Activated naive CD4-positive, alpha-beta T cell treated with anti-CD3 and anti-CD28 coated beads, Interleukin-2, amount 10 ng/mL, durations not matched to agents 7 days and 5 days (primary cell): ENCODE measurements at regions not wholly inside any gene's neighbourhood (a gene's known extent, or its start where the extent isn't known, plus 50 kb on each side); places are given as distances from the start of the nearest gene placed in this dataset.

Source experiments
- CTCF ChIA-PET: fragments of 350-600 bp; sonication (Branson Sonifier 250); formaldehyde crosslinking; loops from one replicate; lab custom pipeline; 2021; ENCODE audit warnings: antibody characterized with exemption; lab: Charles Lee
- DNase-seq: peaks from one replicate; pipeline ENCODE4 v3.0.0-alpha.2; 2020
- H3K27ac Mint-ChIP-seq: one replicate; pipeline ENCODE4 v1.8.0; 2021; ENCODE audit warnings: mild to moderate bottlenecking, moderate library complexity, mixed read lengths
- H3K27me3 Mint-ChIP-seq: one replicate; pipeline ENCODE4 v1.8.0; 2021; ENCODE audit warnings: mild to moderate bottlenecking, mixed read lengths
- H3K36me3 Mint-ChIP-seq: one replicate; pipeline ENCODE4 v1.8.0; 2021; ENCODE audit warnings: mixed read lengths
- H3K4me1 Mint-ChIP-seq: one replicate; pipeline ENCODE4 v1.8.0; 2021; ENCODE audit warnings: mixed read lengths
- H3K4me3 Mint-ChIP-seq: one replicate; pipeline ENCODE4 v1.8.0; 2021; ENCODE audit warnings: mild to moderate bottlenecking, moderate library complexity, mixed read lengths
- H3K9me3 Mint-ChIP-seq: one replicate; pipeline ENCODE4 v1.8.0; 2021; ENCODE audit warnings: mixed read lengths

DNA sequence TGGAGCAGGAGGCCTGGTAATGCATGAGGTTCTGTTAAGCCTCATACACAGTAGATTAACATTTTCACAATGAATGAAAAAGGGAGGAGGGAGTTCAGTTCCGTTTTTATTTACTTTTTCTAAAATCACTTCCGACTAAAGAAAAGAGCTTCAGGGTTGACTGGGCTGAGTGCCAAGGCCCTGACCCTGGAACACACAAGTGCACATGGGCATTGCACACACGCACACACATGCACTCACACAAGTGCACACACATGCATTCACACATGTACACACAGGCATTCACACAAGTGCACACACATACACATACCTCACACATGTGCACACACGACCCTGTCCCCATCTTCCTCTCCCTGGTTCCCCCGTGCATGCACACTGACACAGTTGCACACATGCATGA, 303.3 kb downstream of the BRD1 start:
- Mint-ChIP-seq H3K36me3 (no peaks in the 10 kb centered on the region), H3K9me3 (peaks cover 6% of the 10 kb centered on the region), H3K27me3 (no peaks in the 10 kb centered on the region), H3K27ac (no peak overlapping the region), H3K4me3 (no peak overlapping the region), H3K4me1 (no peaks in the 10 kb centered on the region)
- CTCF ChIA-PET, result no interaction called here
- DNase-seq, result no peak

DNA sequence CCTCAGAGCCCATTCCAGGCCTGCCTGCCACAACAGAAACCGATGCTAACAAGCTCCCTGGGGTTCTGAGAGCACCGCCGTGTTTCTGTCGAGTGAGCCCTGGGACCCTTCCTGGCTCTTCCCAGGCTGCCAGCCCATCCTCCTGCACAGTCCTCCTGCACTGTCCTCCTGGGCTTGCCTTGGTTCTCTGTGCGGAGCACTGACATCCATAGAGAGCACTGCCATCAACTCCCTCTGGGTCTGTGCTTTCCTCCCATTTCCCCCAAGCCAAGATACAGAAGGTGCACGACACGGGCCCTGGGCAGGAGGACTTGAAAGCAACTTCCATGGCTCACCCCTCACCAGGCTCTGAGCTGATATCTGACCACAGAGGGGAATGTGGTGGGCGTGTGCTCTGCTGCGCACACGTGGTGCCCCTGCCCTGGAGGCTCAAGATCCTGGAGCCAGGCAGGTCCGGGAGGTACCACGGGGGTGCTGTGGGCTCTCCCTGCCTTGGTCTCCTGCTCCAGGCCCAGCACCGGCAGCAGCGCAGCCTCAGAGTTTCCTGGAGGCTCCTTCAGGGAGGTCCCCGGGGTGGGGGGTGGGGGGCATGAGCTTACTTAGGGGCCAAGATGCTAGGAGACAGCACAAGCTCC, 304.2 kb downstream of the BRD1 start:
- no peaks in the 10 kb centered on the region for H3K4me1 Mint-ChIP-seq
- CTCF ChIA-PET, result no interaction called here
- peaks cover 6% of the 10 kb centered on the region for H3K9me3 Mint-ChIP-seq

GRCh38 chr22:49522582-49523373, 304.9 kb downstream of the BRD1 start:
- H3K4me3 Mint-ChIP-seq, result no peak overlapping the region
- no peaks in the 10 kb centered on the region for H3K27me3 Mint-ChIP-seq
- no peaks in the 10 kb centered on the region for H3K36me3 Mint-ChIP-seq
- H3K9me3 Mint-ChIP-seq, result peaks cover 4% of the 10 kb centered on the region
- no peak overlapping the region for H3K27ac Mint-ChIP-seq
- no peaks in the 10 kb centered on the region for H3K4me1 Mint-ChIP-seq
- no peak for DNase-seq
- CTCF ChIA-PET, result no interaction called here

More for the DNA sequence above, 304.2 kb downstream of the BRD1 start:
- no peak for DNase-seq
- H3K27ac Mint-ChIP-seq, result no peak overlapping the region
- H3K4me3 Mint-ChIP-seq, result no peak overlapping the region
- H3K27me3 Mint-ChIP-seq, result no peaks in the 10 kb centered on the region
- H3K36me3 Mint-ChIP-seq, result no peaks in the 10 kb centered on the region

DNA sequence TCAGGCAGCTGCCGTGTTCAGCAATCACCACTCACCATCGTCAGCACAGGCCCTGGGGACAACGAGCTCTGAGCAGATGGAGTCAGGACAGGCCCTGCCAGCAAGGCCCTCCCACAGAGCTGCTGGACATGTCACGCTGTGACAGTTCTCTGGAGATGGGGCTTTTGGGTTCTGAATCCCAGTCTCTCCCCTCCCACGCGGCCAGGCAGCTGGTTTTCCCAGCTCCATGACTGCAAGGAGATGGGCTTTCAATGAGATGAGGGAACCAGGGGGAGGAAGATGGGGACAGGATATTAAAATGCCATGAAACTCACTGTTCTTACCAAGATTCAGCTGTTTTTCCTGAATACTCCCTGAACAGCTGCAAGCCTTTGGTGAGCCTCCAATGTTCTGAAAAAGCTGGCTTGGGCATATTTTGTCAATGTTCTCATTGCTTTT, 305.9 kb downstream of the BRD1 start:
- Mint-ChIP-seq H3K4me3 (no peak overlapping the region), H3K9me3 (no peaks in the 10 kb centered on the region), H3K27ac (no peak overlapping the region), H3K27me3 (no peaks in the 10 kb centered on the region), H3K36me3 (no peaks in the 10 kb centered on the region), H3K4me1 (no peaks in the 10 kb centered on the region)
- CTCF ChIA-PET, result no interaction called here
- no peak for DNase-seq

- CTCF ChIA-PET, result no interaction called here
- no peaks in the 10 kb centered on the region for H3K36me3 Mint-ChIP-seq
- no peaks in the 10 kb centered on the region for H3K27me3 Mint-ChIP-seq
- H3K27ac Mint-ChIP-seq, result no peak overlapping the region
- no peaks in the 10 kb centered on the region for H3K9me3 Mint-ChIP-seq
- no peak overlapping the region for H3K4me3 Mint-ChIP-seq
- H3K4me1 Mint-ChIP-seq, result no peaks in the 10 kb centered on the region
- DNase-seq, result no peak
These were observed 308.4 kb downstream of the BRD1 start for GRCh38 chr22:49519117-49519737.

- Mint-ChIP-seq H3K36me3 (no peaks in the 10 kb centered on the region), H3K4me3 (no peak overlapping the region), H3K9me3 (no peaks in the 10 kb centered on the region), H3K27ac (no peak overlapping the region), H3K4me1 (peaks cover 2% of the 10 kb centered on the region), H3K27me3 (no peaks in the 10 kb centered on the region)
- CTCF ChIA-PET, result no interaction called here
- no peak for DNase-seq
These were observed 309.2 kb downstream of the BRD1 start for GRCh38 chr22:49518436-49518970.

- no peaks in the 10 kb centered on the region for H3K27me3 Mint-ChIP-seq
- H3K4me1 Mint-ChIP-seq, result peaks cover 2% of the 10 kb centered on the region
- DNase-seq, result no peak
- CTCF ChIA-PET, result no interaction called here
- H3K4me3 Mint-ChIP-seq, result no peak overlapping the region
- no peak overlapping the region for H3K27ac Mint-ChIP-seq
- H3K9me3 Mint-ChIP-seq, result no peaks in the 10 kb centered on the region
- H3K36me3 Mint-ChIP-seq, result peaks cover 3% of the 10 kb centered on the region
These were observed 309.9 kb downstream of the BRD1 start for GRCh38 chr22:49517667-49518185.

- H3K4me1 Mint-ChIP-seq, result peaks cover 3% of the 10 kb centered on the region
- H3K27ac Mint-ChIP-seq, result no peak overlapping the region
- no peak for DNase-seq
- no peaks in the 10 kb centered on the region for H3K9me3 Mint-ChIP-seq
- H3K4me3 Mint-ChIP-seq, result no peak overlapping the region
- no peaks in the 10 kb centered on the region for H3K27me3 Mint-ChIP-seq
- CTCF ChIA-PET, result no interaction called here
- H3K36me3 Mint-ChIP-seq, result peaks cover 4% of the 10 kb centered on the region
These were observed 310.5 kb downstream of the BRD1 start for GRCh38 chr22:49517211-49517610.

- peaks cover 13% of the 10 kb centered on the region for H3K9me3 Mint-ChIP-seq
- no peak for DNase-seq
- peaks cover 12% of the 10 kb centered on the region for H3K36me3 Mint-ChIP-seq
- H3K27ac Mint-ChIP-seq, result no peak overlapping the region
- H3K27me3 Mint-ChIP-seq, result no peaks in the 10 kb centered on the region
- no peak overlapping the region for H3K4me3 Mint-ChIP-seq
- H3K4me1 Mint-ChIP-seq, result peaks cover 12% of the 10 kb centered on the region
- CTCF ChIA-PET, result no interaction called here
These were observed 312.2 kb downstream of the BRD1 start for GRCh38 chr22:49515475-49515874.

DNA sequence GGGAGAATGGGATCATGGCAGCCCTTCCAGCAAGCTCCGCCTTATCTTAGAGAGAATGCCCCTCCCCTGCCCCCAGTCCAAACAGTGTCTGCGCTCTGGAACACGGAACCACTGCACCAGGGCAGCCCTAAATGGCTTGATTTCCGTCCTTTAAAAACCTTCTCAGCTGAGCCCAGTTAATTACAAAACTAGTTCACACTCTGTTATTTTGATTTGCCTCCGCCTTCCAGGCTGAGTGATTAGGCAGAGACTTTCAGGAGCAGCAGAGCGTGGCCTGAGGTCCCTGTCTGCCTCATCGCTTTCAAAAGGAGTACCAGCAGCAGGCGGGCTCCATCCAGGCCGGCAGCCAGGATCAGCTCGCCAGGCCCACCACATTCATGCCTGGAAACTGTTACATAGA, 313.0 kb downstream of the BRD1 start:
- Mint-ChIP-seq H3K4me1 (peaks cover 12% of the 10 kb centered on the region), H3K27ac (peak overlapping the region; percentile 37), H3K36me3 (peaks cover 13% of the 10 kb centered on the region), H3K9me3 (peaks cover 16% of the 10 kb centered on the region), H3K4me3 (no peak overlapping the region), H3K27me3 (no peaks in the 10 kb centered on the region)
- DNase-seq, result no peak
- CTCF ChIA-PET, result no interaction called here

- H3K36me3 Mint-ChIP-seq, result peaks cover 13% of the 10 kb centered on the region
- H3K27ac Mint-ChIP-seq, result peak overlapping the region; percentile 37
- peaks cover 12% of the 10 kb centered on the region for H3K4me1 Mint-ChIP-seq
- CTCF ChIA-PET, result no interaction called here
- H3K9me3 Mint-ChIP-seq, result peaks cover 16% of the 10 kb centered on the region
- H3K4me3 Mint-ChIP-seq, result no peak overlapping the region
- no peaks in the 10 kb centered on the region for H3K27me3 Mint-ChIP-seq
- DNase-seq, result no peak
These were observed 313.5 kb downstream of the BRD1 start for GRCh38 chr22:49514211-49514610.

DNA sequence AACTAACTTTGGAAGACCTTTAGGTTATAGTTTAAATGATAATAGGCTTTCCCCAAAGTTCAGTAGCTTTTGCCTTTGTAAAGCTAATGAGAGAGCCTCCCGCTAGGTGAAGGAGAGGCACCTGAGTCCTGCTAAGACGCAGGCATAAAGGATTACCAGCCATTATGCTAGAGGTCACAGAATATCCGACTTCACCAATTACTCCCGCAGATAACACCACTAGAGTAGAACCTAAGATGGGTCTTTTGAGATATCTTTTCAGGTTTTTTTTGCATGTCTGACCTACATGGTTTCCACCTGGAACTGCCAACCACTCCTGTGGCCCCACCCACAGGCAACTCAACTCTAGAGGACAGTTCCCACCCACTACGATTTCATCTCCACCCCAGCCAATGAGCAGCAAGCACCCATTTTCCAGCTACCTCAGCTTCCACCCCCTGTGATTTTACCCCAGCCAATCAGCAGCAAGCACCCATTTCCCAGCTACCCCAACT, 314.3 kb downstream of the BRD1 start:
- Mint-ChIP-seq H3K4me3 (no peak overlapping the region), H3K36me3 (peaks cover 13% of the 10 kb centered on the region), H3K27ac (no peak overlapping the region), H3K9me3 (peaks cover 16% of the 10 kb centered on the region), H3K27me3 (no peaks in the 10 kb centered on the region), H3K4me1 (peaks cover 12% of the 10 kb centered on the region)
- DNase-seq, result no peak
- CTCF ChIA-PET, result no interaction called here

DNA sequence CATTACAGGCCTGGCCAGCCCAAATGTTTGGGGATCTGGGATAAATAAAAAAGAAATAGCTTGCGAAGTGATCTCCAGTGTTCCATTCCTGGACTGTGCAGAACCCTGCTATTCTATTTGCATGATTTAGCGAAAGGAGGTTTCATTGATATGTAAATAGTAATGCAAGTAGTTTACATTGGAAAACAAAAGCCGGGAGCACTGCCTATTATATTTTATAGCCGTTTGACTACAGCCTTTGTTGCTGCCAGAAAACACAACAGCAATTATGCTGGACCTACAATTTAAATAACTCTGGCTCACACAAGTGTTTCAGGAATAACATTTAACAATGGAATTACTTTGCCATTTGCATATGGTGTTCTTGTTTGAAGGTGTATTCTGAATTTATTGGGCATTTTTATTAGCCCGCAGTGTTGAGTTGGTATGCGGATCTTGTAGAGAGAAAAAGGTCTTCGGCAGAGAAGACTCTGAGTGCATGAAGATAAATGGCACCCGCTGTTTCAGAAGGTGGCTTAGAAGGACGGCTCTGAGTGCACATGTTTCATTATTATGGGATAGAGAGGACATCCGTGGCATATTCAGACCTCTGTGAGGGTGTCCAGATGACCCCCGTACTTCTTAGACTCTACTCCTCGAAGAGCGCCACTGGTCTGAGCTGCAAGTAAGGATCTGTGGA, 315.0 kb downstream of the BRD1 start:
- DNase-seq, result no peak
- Mint-ChIP-seq H3K36me3 (peaks cover 16% of the 10 kb centered on the region), H3K27me3 (no peaks in the 10 kb centered on the region), H3K9me3 (peaks cover 19% of the 10 kb centered on the region), H3K4me1 (peaks cover 12% of the 10 kb centered on the region), H3K27ac (peak overlapping the region; percentile 84), H3K4me3 (no peak overlapping the region)
- CTCF ChIA-PET, result no interaction called here
